Upper lobe of left lung (tissue), 4 donors: ENCODE measurements at regions not wholly inside any gene's neighbourhood (a gene's known extent, or its start where the extent isn't known, plus 50 kb on each side); places are given as distances from the start of the nearest gene placed in this dataset.

ENCODE experiments used
- EP300 ChIP-seq, 4 donors: sonication (generic); formaldehyde crosslinking; IDR thresholded peaks; one replicate each; pipeline ENCODE4 v1.5.1; 2017; ENCODE audit warnings: antibody characterized with exemption in 4 of 4, control low read depth in 2 of 4
- POLR2A ChIP-seq, 4 donors: fragments of 450-650 bp; IDR thresholded peaks; one replicate each; pipeline ENCODE4 v1.5.1; 2016 to 2017; ENCODE audit warnings: antibody characterized with exemption in 4 of 4, mild to moderate bottlenecking in 2 of 4
- POLR2AphosphoS5 ChIP-seq, 2 donors: sonication (generic); formaldehyde crosslinking; IDR thresholded peaks; one replicate each; pipeline ENCODE4 v1.5.1; 2017; ENCODE audit warnings: antibody characterized with exemption in 2 of 2
- TF ChIP-seq, protein P1 (sequence below), 6 experiments: fragments of 450-650 bp in 4 of 6; fragments of 200-600 bp in 2 of 6; sonication (generic) in 2 of 6; IDR thresholded peaks; one replicate each; pipeline ENCODE4 v1.5.1; 2016 to 2019; ENCODE audit warnings: antibody characterized with exemption in 6 of 6

DNA sequence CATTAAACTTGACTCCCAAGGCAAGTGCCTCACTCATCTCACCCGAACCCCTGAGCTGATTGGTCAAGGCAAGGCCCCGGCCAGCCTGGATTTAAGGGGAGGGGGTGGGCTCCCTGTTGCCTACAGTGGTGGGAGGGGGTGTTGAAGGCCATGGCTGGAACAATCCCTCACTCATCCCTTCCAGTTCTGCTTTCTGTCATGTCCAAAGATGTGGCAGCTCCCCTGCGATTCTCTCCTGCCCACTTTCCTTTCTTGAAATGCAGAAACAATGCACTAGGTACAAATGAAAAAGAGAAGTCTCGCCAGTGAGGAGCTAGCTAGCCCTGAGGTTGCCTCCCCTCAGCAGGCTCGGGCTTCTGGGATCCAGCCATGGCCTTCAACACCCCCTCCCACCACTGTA lies 240.9 kb downstream of the SYK start:
- TF ChIP-seq, protein P1, sequence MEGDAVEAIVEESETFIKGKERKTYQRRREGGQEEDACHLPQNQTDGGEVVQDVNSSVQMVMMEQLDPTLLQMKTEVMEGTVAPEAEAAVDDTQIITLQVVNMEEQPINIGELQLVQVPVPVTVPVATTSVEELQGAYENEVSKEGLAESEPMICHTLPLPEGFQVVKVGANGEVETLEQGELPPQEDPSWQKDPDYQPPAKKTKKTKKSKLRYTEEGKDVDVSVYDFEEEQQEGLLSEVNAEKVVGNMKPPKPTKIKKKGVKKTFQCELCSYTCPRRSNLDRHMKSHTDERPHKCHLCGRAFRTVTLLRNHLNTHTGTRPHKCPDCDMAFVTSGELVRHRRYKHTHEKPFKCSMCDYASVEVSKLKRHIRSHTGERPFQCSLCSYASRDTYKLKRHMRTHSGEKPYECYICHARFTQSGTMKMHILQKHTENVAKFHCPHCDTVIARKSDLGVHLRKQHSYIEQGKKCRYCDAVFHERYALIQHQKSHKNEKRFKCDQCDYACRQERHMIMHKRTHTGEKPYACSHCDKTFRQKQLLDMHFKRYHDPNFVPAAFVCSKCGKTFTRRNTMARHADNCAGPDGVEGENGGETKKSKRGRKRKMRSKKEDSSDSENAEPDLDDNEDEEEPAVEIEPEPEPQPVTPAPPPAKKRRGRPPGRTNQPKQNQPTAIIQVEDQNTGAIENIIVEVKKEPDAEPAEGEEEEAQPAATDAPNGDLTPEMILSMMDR (IDR thresholded peaks at IDR 0.05), result no peak
- no peak for TF ChIP-seq POLR2AphosphoS5 (IDR thresholded peaks at IDR 0.05)
- TF ChIP-seq POLR2A (IDR thresholded peaks at IDR 0.05), result no peak
- no peak for TF ChIP-seq EP300 (IDR thresholded peaks at IDR 0.05)
